ENCODE measurements at regions not wholly inside any gene's neighbourhood (a gene's known extent, or its start where the extent isn't known, plus 50 kb on each side); places are given as distances from the start of the nearest gene placed in this dataset.
A peak's percentile ranks its signal among the peaks of the same experiment; 100 is the strongest.

DNA sequence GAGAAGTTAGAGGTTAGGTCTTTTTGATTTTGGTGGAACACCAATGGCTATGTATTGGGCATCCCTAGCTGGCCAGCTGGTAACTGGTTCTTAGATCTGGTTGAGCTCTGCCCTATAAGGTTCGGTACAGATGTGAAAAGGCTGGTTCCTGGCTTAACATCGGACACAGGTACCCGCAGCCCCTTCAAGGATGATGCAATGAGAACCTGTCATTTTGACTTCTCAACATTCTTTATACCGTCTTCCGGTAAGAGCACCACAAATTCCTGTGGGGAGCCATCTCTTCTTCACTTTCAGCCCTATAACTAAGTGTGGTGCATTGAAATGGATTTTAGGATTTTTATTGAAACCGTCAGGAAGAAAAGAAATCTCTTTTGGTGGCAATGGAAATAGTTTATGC is 222.8 kb downstream of the ADAMTS9 start:
- Histone ChIP-seq H3K4me1 (ENCODE audit: control insufficient read depth, insufficient read depth, low read length) (peaks cover 12% of the 10 kb centered on the region), H3K4me3 (ENCODE audit: low read depth, low read length) (no peak overlapping the region), H3K27ac (ENCODE audit: low read depth, low read length) (no peak overlapping the region), H3K27me3 (ENCODE audit: control insufficient read depth, insufficient read depth, low read length) (no peaks in the 10 kb centered on the region), H3K36me3 (ENCODE audit: control insufficient read depth, insufficient read depth, low read length) (no peaks in the 10 kb centered on the region), H3K9ac (ENCODE audit: low read depth, low read length) (no peak overlapping the region), H3K9me3 (ENCODE audit: control insufficient read depth, insufficient read depth, low read length) (no peaks in the 10 kb centered on the region)

GRCh38 chr3:64463981-64464380 is 223.8 kb downstream of the ADAMTS9 start:
- H3K27me3 ChIP-seq (ENCODE audit: control insufficient read depth, insufficient read depth, low read length) = no peaks in the 10 kb centered on the region
- H3K4me1 ChIP-seq (ENCODE audit: control insufficient read depth, insufficient read depth, low read length) = peaks cover 17% of the 10 kb centered on the region
- H3K27ac ChIP-seq (ENCODE audit: low read depth, low read length) = no peak overlapping the region
- H3K36me3 ChIP-seq (ENCODE audit: control insufficient read depth, insufficient read depth, low read length) = no peaks in the 10 kb centered on the region
- no peaks in the 10 kb centered on the region for H3K9me3 ChIP-seq (ENCODE audit: control insufficient read depth, insufficient read depth, low read length)
- H3K9ac ChIP-seq (ENCODE audit: low read depth, low read length) = no peak overlapping the region
- no peak overlapping the region for H3K4me3 ChIP-seq (ENCODE audit: low read depth, low read length)

GRCh38 chr3:64462203-64462602 is 225.6 kb downstream of the ADAMTS9 start:
- H3K9ac ChIP-seq (ENCODE audit: low read depth, low read length) = no peak overlapping the region
- no peak overlapping the region for H3K4me3 ChIP-seq (ENCODE audit: low read depth, low read length)
- H3K4me1 ChIP-seq (ENCODE audit: control insufficient read depth, insufficient read depth, low read length) = peaks cover 17% of the 10 kb centered on the region
- H3K9me3 ChIP-seq (ENCODE audit: control insufficient read depth, insufficient read depth, low read length) = no peaks in the 10 kb centered on the region
- H3K27ac ChIP-seq (ENCODE audit: low read depth, low read length) = no peak overlapping the region
- no peaks in the 10 kb centered on the region for H3K27me3 ChIP-seq (ENCODE audit: control insufficient read depth, insufficient read depth, low read length)
- H3K36me3 ChIP-seq (ENCODE audit: control insufficient read depth, insufficient read depth, low read length) = no peaks in the 10 kb centered on the region

DNA sequence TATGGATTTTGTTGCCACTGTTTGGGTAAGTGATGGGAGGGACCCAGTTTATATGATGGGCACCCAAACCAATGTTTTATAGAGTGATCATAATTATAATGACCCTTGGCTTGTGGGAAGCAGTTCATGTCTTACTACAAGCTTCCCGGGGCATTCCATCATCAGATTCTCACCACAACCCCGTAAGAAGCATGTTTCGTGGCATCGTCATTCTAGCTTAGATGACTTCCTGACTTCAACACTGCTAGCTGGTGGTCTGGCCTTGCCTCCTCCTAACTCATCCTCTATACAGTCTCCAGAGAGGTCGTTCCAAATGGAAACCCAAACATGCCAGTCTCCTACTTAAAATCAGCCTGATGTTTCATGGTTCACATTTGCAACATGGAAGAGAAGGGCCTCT is 226.9 kb downstream of the ADAMTS9 start:
- no peak overlapping the region for H3K4me3 ChIP-seq (ENCODE audit: low read depth, low read length)
- peaks cover 22% of the 10 kb centered on the region for H3K4me1 ChIP-seq (ENCODE audit: control insufficient read depth, insufficient read depth, low read length)
- no peaks in the 10 kb centered on the region for H3K9me3 ChIP-seq (ENCODE audit: control insufficient read depth, insufficient read depth, low read length)

GRCh38 chr3:64460141-64460730 is 227.6 kb downstream of the ADAMTS9 start:
- Histone ChIP-seq H3K27ac (ENCODE audit: low read depth, low read length) (no peak overlapping the region), H3K9me3 (ENCODE audit: control insufficient read depth, insufficient read depth, low read length) (no peaks in the 10 kb centered on the region), H3K9ac (ENCODE audit: low read depth, low read length) (no peak overlapping the region), H3K4me3 (ENCODE audit: low read depth, low read length) (no peak overlapping the region), H3K36me3 (ENCODE audit: control insufficient read depth, insufficient read depth, low read length) (no peaks in the 10 kb centered on the region), H3K4me1 (ENCODE audit: control insufficient read depth, insufficient read depth, low read length) (peaks cover 22% of the 10 kb centered on the region), H3K27me3 (ENCODE audit: control insufficient read depth, insufficient read depth, low read length) (no peaks in the 10 kb centered on the region)

More for the DNA sequence above, 226.9 kb downstream of the ADAMTS9 start:
- Histone ChIP-seq H3K36me3 (ENCODE audit: control insufficient read depth, insufficient read depth, low read length) (no peaks in the 10 kb centered on the region), H3K27me3 (ENCODE audit: control insufficient read depth, insufficient read depth, low read length) (no peaks in the 10 kb centered on the region), H3K9ac (ENCODE audit: low read depth, low read length) (no peak overlapping the region), H3K27ac (ENCODE audit: low read depth, low read length) (no peak overlapping the region)

DNA sequence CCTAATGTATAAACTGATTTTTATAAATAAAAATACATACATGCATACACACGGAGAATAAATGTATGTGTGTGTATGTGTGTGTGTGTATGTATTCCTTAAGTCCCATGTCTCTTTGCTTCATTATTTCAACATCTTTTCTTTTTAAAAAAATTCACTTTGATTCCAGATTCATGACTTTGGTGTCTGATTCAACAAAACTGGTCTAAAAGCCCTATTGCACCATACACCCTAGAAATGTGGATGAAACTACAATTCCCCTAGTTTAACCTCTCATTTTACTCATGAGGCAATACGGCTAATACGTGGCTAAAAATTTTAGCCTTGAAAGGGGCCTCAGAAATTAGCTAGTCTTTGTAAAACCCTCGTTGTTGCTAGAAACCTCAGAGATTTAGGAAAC is 228.1 kb downstream of the ADAMTS9 start:
- Histone ChIP-seq H3K9ac (ENCODE audit: low read depth, low read length) (no peak overlapping the region), H3K4me3 (ENCODE audit: low read depth, low read length) (no peak overlapping the region), H3K9me3 (ENCODE audit: control insufficient read depth, insufficient read depth, low read length) (no peaks in the 10 kb centered on the region), H3K4me1 (ENCODE audit: control insufficient read depth, insufficient read depth, low read length) (peaks cover 19% of the 10 kb centered on the region), H3K36me3 (ENCODE audit: control insufficient read depth, insufficient read depth, low read length) (no peaks in the 10 kb centered on the region), H3K27me3 (ENCODE audit: control insufficient read depth, insufficient read depth, low read length) (no peaks in the 10 kb centered on the region), H3K27ac (ENCODE audit: low read depth, low read length) (no peak overlapping the region)

DNA sequence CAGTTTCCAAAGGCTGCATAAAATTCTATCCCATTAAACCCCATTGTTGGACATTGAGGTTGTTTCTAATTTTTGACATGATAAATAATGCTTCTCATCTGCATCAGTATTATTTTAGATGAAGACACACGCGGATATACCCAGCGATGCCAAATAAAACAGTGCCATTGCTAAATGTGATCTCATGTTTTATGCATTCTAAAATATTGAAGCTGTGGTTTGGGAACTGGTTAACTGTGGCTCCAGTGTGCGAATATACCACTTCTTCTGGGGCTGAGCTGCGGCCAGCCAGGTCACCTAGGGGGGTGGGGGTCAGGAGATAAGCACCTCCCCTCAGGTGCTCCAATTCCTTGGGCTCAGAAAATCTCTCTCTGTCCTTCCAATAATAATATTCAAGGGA is 230.0 kb downstream of the ADAMTS9 start:
- H3K4me1 ChIP-seq (ENCODE audit: control insufficient read depth, insufficient read depth, low read length) = peaks cover 21% of the 10 kb centered on the region

GRCh38 chr3:64456674-64457073 is 231.1 kb downstream of the ADAMTS9 start:
- Histone ChIP-seq H3K9me3 (ENCODE audit: control insufficient read depth, insufficient read depth, low read length) (no peaks in the 10 kb centered on the region), H3K36me3 (ENCODE audit: control insufficient read depth, insufficient read depth, low read length) (no peaks in the 10 kb centered on the region), H3K4me3 (ENCODE audit: low read depth, low read length) (no peak overlapping the region), H3K27me3 (ENCODE audit: control insufficient read depth, insufficient read depth, low read length) (no peaks in the 10 kb centered on the region), H3K9ac (ENCODE audit: low read depth, low read length) (no peak overlapping the region), H3K4me1 (ENCODE audit: control insufficient read depth, insufficient read depth, low read length) (peaks cover 15% of the 10 kb centered on the region), H3K27ac (ENCODE audit: low read depth, low read length) (peak overlapping the region; percentile 34)

More for the DNA sequence above, 230.0 kb downstream of the ADAMTS9 start:
- no peak overlapping the region for H3K27ac ChIP-seq (ENCODE audit: low read depth, low read length)
- H3K9ac ChIP-seq (ENCODE audit: low read depth, low read length) = no peak overlapping the region
- H3K36me3 ChIP-seq (ENCODE audit: control insufficient read depth, insufficient read depth, low read length) = no peaks in the 10 kb centered on the region
- no peaks in the 10 kb centered on the region for H3K9me3 ChIP-seq (ENCODE audit: control insufficient read depth, insufficient read depth, low read length)
- no peaks in the 10 kb centered on the region for H3K27me3 ChIP-seq (ENCODE audit: control insufficient read depth, insufficient read depth, low read length)
- no peak overlapping the region for H3K4me3 ChIP-seq (ENCODE audit: low read depth, low read length)

DNA sequence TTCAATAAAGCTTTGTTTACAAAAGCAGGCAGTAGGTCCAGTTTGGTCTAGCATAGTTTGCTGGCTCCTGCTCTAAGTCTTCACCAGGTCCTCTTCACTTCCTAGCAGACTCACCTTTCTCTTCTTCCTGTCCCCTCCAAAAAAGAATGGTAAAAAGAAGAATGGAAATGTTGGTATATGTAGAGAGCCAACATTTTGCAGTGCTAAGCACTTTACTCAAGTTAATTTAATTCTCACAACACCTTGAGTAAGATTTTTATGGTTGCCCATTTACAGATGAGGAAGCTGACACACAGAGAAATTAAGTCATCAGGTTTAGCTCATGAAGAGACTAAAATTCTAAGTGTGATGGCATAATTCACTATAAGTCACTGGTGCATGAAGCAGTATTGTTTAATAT is 230.1 kb upstream of the PRICKLE2 start:
- Histone ChIP-seq H3K27me3 (ENCODE audit: control insufficient read depth, insufficient read depth, low read length) (no peaks in the 10 kb centered on the region), H3K4me3 (ENCODE audit: low read depth, low read length) (no peak overlapping the region), H3K36me3 (ENCODE audit: control insufficient read depth, insufficient read depth, low read length) (no peaks in the 10 kb centered on the region), H3K9ac (ENCODE audit: low read depth, low read length) (no peak overlapping the region), H3K27ac (ENCODE audit: low read depth, low read length) (no peak overlapping the region), H3K9me3 (ENCODE audit: control insufficient read depth, insufficient read depth, low read length) (no peaks in the 10 kb centered on the region), H3K4me1 (ENCODE audit: control insufficient read depth, insufficient read depth, low read length) (peaks cover 17% of the 10 kb centered on the region)

- Histone ChIP-seq H3K9ac (ENCODE audit: low read depth, low read length) (no peak overlapping the region), H3K27ac (ENCODE audit: low read depth, low read length) (no peak overlapping the region), H3K4me3 (ENCODE audit: low read depth, low read length) (no peak overlapping the region), H3K36me3 (ENCODE audit: control insufficient read depth, insufficient read depth, low read length) (no peaks in the 10 kb centered on the region), H3K9me3 (ENCODE audit: control insufficient read depth, insufficient read depth, low read length) (no peaks in the 10 kb centered on the region), H3K27me3 (ENCODE audit: control insufficient read depth, insufficient read depth, low read length) (no peaks in the 10 kb centered on the region), H3K4me1 (ENCODE audit: control insufficient read depth, insufficient read depth, low read length) (peaks cover 12% of the 10 kb centered on the region)
These were observed 229.5 kb upstream of the PRICKLE2 start for GRCh38 chr3:64454768-64455167.

GRCh38 chr3:64454179-64454578 is 228.9 kb upstream of the PRICKLE2 start:
- H3K4me3 ChIP-seq (ENCODE audit: low read depth, low read length) = no peak overlapping the region
- H3K27ac ChIP-seq (ENCODE audit: low read depth, low read length) = no peak overlapping the region
- H3K4me1 ChIP-seq (ENCODE audit: control insufficient read depth, insufficient read depth, low read length) = peaks cover 10% of the 10 kb centered on the region
- H3K9ac ChIP-seq (ENCODE audit: low read depth, low read length) = no peak overlapping the region
- no peaks in the 10 kb centered on the region for H3K27me3 ChIP-seq (ENCODE audit: control insufficient read depth, insufficient read depth, low read length)
- no peaks in the 10 kb centered on the region for H3K9me3 ChIP-seq (ENCODE audit: control insufficient read depth, insufficient read depth, low read length)
- H3K36me3 ChIP-seq (ENCODE audit: control insufficient read depth, insufficient read depth, low read length) = no peaks in the 10 kb centered on the region
